ENCODE measurements at regions not wholly inside any gene's neighbourhood (a gene's known extent, or its start where the extent isn't known, plus 50 kb on each side); places are given as distances from the start of the nearest gene placed in this dataset.
"Not testable (repeated sequence)": the region's sequence is repeated elsewhere in the genome, so short reads cannot be mapped to it uniquely, and the experiment has no call there.

DNA sequence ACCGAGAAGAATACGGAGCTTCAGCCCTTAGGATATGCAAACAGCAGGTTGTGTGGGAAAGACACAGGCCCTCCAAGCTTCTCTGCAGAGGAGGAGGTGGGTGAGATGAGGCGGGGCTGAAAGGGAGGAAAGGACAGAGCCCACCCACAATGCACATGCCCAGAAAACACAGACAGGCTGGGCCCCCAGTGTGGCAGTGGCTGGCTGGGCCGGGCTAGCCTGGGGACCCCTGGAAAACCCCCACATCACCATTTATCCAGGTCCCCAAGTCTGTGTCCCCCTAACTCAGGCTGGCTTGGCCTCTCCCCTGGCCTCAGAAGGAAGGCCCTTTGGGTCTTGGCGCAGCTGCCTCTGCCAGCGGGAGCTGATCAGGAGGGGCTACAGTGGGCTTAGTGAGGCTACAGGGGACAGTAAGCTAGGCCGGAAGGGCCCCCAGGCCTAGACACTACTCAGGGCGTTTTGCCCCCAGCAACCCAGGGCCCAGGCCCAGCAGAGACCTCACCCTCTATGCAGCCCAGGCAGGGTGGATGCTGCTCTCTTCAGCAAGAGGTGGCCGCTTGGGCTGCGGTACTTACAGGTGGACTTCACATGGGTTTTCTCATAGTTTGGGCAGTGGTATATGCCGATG is 119.5 kb downstream of the TUBA3C start:
- no peak for DNase-seq

DNA sequence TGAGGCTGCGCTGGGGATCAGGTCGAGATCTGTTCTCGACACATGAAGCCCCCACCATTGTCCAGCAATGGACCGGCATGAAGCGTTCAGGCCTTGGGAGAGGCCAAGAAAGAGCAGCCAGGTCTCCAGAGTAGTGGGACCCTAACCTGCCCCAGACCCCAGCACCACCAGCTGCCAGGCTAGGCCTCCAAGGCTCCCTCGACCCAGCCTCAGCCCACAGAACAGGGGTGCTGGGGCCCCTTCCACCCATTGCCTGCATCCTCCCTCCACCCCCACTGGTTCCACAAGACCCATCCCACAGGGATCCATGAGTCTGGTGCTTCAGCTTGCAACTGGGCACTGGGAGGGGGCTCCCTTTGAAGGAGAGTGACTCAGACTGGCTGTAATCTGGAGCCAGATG is 120.3 kb downstream of the TUBA3C start:
- no peak for DNase-seq

DNA sequence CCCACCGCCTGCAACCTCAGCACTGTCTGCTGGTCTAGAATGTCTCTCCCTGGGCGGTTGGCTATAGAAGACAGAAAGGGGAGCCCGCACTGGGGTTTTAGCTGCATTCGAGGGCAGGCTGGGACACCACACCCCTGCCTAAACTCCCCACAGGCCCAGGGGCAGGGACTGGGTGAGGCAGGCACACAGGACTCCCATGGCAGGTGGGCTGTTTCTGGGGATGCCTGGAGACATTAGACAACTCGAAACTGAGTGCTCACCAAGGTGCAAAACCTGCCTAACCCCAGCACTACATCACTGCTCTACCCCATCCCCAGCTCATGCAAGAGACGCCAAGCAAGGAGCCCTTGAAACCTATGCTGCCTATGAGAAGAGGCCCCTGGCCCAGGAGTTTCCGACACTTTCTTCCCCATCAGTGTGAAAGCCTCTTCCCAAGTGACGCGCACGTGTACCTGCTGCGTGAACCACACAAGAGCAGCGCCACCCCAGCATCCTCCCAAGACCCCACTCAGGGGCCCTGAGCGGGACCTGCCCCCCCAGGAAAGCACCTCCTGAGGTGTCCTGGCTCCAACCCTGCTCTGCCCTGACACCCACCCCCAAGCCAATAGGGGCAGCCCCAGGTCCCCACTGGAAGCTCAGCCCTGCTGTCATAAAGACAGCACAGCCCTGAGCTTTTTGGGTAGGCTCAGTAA is 121.2 kb downstream of the TUBA3C start:
- no peak for DNase-seq

DNA sequence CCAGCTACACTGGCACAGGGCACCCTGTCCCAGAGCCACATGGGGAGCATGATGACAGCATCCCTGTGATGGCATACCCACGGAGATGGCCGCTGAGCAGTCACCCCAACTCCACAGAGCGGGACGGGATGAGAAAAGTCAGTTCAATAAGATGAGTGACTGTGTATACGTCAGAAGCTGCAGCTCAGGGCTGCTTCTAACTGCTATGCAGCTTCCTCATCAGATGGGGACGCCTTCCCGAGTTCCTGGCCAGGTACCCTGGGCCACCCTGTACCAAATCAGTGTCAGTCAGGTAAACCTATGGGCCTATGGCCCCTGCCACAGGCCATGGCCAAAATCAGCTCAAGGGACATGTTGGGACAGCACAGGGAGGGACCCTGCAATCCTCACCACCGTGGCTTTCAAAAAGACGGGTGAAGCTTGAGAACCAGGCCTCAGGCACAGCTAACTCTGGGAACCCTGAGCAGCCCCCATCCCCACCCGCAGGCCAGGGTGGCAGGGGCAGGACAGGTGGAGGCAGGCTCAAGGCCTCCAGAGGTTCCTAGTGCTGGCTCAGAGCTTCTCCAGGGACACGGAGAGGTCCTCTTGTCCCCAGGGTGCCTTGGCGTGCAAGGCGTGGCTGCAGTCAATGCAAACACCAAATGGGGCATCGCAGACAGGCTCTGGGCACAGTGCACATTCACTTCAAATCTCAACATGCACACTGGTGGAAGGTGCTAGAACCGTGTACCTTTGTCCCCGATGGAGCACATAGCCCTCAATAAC is 122.4 kb downstream of the TUBA3C start:
- no peak for DNase-seq

DNA sequence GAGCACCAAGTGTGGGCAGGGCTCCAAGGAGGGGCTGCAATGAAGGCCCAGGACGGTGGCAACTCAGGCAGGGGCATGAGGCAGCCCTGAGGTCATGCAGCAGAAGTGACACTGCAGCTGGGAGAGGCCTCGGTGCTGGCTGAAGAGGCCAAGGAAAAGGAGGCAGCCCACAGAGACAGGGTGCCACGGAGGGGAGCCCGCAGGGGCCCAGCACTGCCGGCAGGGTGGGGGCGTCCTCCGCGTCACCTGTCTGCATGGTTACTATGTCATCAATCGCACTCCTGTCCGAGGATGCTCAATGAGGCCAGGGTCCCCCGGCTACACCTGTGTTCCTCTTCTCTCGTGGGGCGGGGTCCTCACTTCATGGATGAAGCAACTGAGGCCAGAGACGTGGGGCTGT is 123.1 kb downstream of the TUBA3C start:
- no peak for DNase-seq

DNA sequence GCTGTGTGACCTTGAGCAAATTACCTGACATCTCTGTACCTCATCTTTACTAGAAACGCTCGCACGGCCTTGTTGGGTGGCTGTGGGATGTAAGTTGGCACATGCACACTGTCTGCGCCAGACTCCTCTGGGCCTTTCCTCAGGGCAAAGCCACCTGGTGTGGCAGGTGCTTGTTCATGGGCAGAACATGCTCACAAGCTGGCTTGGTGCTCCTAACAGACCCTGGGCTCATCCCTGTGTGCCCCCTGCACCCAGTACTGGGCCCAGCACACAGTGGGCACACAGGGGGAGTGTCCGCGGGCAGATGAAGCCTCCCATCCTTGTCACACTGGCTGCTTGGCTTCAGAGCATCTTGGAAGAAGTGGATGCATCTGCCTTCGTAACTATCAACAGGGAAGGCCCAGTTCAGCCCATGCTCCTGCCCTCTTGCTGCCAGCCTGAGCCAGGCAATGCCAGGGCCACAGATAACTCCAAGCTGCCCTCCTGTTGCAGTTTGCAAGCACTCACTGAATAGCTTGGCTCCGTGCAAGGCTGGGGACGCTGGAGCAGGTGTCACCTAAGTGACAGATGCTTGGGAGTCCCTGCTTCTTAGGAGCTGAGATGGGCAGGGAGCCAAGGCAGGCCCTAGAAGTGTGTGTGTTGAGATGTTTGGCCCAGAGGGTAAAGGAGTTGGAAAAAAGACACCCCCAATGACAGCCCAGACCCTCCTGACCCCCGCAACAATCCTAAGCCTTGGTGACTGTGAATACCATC is 123.9 kb downstream of the TUBA3C start:
- no peak for DNase-seq

DNA sequence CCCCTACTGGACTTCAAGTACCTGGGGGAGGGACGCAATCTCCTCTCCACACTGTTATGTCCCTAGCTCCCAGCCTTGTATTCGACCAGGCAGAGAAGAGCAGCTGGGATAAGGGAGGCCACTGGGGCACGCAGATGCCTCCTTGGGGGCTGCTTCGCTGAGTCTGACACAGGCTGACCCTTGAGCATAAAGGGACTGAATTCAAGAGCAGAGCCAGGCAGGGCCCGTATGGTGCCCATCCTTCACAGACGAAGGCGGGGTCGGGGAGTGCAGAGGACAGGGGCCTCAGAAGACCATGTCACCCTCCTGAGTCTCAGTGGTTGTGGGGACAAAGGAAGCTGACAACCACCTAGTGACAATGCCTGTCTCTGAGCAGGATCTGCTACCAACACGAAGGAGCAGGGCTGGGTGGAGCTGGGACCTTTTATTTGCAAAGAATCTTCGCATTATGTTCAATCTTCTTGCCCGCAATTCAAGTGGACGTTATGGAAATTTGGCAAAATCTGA is 124.6 kb downstream of the TUBA3C start:
- DNase-seq, result no peak

DNA sequence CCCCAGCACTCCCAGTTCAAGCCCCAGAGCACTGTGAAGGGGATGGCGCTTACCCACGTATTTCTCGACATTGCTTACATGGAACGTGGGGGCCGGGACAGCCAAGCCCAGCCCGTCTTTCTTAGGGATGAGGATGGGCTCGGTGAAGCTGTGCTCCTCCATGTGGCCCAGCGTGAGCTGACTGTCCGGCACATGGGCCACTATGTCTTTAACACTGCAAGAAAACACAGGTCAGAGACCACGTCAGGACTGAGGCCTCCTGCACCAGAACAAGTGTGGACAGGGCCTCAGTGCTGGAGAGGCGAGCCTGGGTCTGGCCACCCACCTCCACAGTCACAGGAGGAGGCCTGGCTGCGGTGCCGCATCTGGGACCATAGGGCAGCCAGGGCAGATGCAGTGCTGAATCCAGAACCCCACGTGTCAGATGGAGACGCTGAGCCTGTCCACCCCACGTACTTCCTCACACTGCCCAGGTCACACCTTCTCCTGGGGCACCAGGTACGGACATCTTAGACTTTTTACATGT is 125.2 kb downstream of the TUBA3C start:
- DNase-seq, result no peak

DNA sequence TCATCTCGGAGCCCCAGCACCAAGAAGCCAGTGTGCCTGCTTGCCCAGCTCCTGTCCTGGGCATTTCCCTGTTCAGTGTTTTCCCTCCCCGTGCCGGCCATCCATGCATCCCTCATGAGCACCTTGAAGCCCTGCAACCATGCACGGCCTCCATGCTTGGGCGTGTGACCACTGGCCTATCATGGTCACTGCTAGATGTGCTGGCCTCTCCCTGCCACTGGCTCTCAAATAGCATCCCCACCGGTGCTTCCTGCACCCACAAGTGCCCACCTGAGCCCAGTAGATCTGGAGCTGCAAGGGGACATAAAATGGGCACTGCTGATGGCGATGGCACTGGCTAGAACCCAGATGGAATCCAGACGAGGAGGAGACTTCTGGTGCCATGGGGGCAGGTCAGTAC is 126.0 kb downstream of the TUBA3C start:
- DNase-seq, result no peak

DNA sequence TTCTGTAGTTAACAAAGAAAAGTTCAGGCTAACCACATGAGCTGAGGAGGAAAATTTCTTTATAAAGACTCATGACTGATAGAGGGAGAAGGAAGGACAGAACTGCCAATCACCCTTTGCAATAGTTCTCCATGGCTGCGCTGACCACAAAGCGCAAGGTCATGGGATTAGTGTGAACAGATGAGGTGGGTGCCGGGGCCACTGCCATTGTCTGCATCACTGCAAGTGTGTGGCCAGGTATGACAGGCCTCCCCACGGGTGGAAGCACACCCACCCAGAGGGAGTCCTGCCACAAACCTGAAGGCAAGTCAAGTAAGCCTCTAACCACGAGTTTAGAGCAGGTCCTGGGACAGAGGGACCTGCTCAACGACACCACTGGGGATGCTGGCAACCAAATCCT is 128.1 kb downstream of the TUBA3C start:
- no peak for DNase-seq

DNA sequence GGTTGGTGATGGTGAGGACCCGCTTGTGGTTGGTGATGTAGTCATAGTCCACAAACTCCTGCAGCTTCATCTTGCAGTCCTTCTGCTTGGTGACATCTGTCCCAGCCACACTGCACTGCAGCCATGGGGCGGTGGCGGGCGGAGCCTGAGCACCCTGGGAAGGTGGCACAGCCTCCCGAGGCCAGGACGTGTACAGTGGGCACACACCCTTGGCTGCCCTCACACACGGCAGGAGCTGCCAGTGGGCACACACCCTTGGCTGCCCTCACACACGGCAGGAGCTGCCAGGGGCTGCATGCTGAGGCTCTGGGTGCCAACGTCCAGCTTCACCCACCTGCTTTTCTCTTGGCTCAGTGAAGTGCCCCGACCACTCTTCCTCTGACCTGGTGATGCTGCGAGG is 128.7 kb downstream of the TUBA3C start:
- no peak for DNase-seq

DNA sequence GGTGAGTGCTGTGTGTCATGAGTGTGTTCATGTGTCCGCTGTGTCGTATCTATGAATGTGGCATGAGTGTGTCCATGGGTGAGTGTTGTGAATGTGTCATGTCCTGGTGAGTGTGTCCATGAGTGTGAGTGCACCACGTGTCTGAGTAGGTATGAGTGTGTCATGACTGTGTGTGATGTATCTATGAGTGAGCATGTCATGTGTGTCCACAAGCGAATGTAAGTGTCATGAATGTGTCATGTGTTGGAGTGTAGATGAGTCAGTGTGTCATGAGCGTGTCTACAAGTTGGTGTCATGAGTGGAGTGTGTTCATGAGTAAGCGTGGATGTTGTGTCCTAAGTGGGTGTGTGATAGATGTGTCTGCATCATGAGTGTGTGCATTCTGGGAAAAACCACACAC is 129.4 kb downstream of the TUBA3C start:
- no peak for DNase-seq

DNA sequence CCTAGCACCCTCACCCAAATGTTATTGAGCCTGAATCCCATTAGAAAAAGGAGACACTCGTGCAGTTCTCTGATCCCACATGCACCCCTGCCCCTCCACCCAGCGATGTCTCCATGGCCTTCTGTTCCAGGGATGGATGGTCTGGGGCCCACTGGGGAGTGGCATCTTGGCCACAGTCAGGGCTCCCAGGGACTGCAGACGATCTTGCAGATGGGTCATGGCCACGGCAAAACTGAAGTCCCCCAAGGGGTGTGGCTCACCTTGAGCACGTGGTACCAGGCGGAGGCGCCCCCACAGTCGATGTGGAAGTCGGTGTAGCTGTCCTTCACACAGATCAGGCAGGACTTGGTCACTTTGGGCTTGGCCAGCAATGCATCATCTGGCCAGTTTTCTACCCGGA is 130.7 kb downstream of the TUBA3C start:
- DNase-seq, result no peak

DNA sequence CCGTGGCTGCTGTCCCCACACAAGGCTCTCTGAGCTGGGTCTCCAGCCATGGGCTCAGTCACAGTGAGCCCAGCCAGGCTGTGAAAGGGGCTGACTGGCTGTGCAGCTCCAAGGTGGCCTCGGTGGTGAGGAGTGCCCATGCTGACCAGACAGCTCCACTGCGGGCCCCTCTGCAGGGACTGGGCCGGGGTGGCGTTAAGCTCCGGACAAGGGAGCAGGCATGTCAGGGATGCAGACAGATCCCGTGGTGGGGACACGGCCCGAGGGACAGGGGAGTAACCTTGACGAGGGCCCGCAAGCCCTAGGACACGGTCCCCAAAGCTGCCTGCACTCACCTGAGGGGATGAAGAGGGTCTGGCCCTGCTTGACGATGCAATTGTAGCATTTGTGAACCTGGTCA is 132.0 kb downstream of the TUBA3C start:
- DNase-seq, result not testable (repeated sequence)

DNA sequence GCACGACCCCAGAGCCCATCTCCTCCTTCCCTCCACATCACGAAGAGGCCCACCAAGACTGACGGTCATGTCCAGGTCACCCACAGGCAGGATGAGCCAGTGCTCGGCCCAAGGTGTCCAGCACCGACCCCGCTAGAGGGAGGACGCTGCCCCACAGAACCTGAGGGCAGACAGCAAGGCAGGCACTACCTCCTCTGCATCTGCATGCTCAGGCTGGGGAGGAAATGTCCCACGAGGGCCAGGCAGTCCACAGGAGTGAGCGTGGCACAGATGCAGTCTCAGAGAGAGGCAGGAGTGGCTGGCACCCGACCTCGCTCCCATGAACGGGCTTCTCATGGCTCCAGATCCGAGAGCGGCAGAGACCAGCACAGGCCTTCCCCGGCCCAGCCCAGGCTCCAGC is 133.2 kb downstream of the TUBA3C start:
- DNase-seq, result no peak

DNA sequence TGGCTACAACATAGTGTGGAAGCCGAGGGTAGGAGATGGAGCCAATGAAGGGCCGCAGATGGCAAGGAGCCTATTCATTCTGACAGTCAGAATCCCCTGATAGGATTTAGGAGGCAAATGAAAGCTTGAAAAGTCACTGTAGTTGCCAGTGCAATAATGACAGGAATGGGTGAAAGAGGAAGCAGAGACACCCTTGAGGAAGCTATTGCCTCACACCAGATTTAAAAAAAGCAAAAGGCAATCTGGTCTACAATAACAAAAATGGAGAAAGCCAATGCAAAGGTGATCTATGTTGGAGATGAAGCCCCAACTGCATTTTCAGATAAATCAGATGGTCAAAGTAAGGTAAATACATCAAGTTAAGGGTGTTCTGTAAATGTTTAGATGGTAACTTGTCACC is 158.5 kb downstream of the TUBA3C start:
- no peak for DNase-seq

DNA sequence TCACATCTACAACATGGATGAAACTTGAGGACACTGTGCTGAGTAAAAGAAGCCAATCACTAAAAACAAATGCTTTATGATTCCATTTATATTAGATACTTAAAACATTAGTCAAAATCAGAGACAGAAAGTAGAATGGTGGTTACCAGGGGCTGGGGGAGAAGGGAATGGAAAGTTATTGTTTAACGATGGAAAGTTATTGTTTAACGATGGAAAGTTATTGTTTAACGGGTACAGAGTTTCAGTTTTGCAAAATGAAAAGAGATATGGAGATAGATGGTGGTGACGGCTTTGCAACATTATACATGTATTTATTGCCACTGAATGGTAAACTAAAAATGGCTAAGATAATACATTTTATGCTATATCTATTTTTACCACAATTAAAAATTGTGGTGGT is 160.6 kb downstream of the TUBA3C start:
- DNase-seq, result no peak

DNA sequence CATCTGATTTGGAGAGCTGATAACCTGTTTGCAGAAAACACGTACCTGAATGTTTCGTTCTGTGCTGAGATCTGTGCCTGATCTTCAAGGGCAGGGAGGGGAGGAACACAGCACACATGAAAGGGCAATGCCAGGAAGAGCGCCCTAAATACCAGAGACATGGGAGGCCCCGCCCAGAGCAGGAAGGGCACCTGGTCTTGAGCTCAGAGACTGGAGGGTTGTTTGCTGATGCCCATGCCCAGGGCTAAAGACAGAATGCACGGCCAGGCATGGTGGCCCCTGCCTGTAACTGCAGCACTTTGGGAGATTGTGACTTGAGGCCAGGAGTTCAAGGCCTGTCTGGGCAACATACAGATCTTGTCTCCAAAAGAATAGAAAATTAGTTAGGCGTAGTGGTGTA is 183.2 kb downstream of the TUBA3C start:
- DNase-seq, result peak in 1 of 2 donors; percentile 27

DNA sequence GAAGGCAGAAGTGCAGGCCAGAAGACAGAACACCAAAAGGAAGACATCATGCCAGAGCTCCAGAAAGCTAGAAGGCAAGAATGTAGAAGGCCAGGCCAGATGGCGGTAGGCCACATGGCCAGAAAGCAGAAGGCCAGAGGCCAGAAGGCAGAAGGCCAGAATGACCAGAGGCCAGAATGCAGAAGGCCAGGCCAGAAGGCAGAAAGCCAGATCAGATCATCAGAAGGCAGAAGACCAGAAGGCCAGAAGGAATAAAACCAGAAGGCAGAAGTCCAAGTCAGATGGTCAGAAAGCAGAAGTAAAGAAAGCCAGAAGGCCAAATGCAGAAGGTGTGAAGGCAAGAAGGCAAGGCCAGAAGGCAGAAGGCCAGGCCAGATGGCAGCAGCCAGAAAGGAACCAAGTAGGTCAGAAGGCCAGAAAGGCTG is 185.0 kb downstream of the TUBA3C start:
- no peak for DNase-seq

DNA sequence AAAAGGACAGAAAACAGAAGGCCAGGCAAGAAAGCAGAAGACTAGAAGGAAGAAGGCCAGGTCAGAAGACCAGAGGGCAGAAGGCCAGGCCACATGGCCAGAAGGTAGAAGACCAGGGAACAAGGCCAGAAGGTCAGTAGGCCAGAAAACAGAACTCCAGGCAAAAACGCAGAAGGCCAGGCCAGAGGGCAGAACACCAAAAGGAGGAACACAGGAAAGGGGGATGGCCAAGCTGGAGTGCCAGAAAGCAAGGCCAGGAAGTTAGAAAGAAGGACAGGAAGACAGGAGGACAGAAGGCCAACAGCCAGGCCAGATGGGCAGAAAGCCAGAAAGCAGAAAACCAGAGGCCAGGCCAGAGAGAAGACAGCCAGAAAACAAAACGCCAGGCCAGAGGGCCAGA is 185.4 kb downstream of the TUBA3C start:
- DNase-seq, result no peak

DNA sequence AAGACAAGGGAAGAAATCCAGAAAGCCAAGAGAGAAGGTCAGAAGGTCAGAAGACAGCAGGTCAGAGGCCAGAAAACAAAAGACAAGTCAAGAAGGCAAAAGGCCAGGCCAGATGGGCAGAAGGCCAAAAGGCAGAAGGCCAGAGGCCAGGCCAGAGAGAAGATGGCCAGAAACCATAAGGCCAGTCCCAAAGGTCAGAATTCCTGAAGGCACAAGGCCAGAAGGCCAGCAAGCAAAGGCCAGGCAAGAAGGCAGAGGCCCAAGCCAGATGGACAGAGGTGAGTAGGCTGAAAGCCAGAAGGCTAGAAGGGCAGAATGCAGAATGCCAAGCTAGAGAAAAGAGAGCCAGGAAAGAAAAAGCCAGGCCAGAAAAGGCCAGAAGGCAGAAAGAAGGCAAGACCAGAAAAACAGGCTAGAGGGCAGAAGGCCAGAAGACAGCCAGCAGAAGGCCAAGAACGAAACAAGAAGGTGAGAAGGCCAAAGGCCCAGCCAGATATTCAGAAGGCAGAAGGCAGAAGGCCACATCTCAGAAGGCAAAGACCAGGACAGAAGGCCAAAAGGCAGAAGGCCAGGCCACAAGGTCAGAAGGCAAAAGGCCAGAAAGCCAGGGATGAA is 186.3 kb downstream of the TUBA3C start:
- DNase-seq, result no peak

DNA sequence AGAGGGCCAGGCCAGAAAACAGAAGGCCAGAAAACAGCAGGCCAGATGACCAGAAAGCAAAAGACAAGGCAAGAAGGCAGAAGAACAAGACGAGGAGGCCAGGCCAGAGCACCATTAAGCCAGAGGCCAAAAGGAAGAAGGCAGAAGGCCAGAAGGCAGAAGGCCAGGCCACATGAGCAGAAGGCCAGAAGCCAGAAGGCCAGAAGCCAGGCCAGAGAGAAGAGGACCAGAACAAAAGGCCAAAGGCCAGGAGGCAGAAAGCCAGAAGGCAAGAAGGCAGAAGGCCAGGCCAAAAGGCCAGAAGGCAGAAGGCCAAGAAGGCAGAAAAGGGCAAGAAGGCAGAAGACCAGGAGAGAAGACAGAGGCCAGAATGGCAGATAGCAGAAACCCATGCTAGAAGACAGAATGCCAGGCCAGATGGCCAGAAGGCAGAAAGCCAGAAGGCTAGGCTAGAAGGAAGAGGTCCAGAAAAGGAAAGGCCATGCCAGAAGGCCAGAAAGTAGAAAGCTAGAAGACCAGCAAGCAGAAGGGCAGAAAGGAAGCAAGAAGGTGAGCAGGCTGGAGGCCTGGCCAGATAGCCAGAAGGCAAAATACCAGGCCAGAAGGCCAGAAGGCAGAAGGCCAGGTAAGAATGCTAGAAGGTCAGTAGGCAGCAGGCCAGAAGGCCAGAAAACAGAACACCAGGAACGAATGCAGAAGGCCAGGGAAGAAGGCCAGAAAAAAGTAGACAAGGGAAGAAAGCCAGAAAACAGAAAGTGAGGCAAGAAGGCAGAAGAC is 187.6 kb downstream of the TUBA3C start:
- DNase-seq, result no peak
